HG03108 (cell line): ENCODE measurements at regions not wholly inside any gene's neighbourhood (a gene's known extent, or its start where the extent isn't known, plus 50 kb on each side); places are given as distances from the start of the nearest gene placed in this dataset.

Experiments used
- ATAC-seq: cut with Tn5 transposase; IDR thresholded peaks from one replicate; pipeline ENCODE4 v1.9.1; 2021; ENCODE audit warnings: moderate library complexity; ENCODE audit not compliant: unreplicated experiment

GRCh38 chr2:128903637-128904036 lies 585.0 kb upstream of the HS6ST1 start:
- no peak for ATAC-seq

- ATAC-seq = no peak
Measured at GRCh38 chr2:128911276-128911675, 592.6 kb upstream of the HS6ST1 start.

- no peak for ATAC-seq
Measured at GRCh38 chr2:128914320-128914719, 595.7 kb upstream of the HS6ST1 start.

DNA sequence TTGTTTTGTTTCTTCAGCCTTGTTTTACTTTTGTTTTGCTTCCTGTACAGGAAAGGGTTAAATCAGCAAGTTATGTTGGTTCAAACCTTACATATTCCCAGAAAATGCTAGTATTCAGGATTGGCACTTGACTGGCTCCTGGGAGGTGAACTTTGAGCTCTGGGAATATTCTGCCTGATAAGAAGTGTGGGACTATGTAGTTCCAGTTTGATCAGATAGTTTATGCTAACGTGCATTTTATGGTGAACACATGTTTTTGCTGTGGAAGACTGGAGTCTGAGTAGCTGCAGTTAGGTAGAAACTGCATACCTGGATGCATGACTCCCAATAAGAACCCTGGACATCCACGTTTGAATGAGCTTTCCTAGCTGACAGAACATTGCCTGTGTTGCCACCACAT lies 603.1 kb upstream of the HS6ST1 start:
- no peak for ATAC-seq

DNA sequence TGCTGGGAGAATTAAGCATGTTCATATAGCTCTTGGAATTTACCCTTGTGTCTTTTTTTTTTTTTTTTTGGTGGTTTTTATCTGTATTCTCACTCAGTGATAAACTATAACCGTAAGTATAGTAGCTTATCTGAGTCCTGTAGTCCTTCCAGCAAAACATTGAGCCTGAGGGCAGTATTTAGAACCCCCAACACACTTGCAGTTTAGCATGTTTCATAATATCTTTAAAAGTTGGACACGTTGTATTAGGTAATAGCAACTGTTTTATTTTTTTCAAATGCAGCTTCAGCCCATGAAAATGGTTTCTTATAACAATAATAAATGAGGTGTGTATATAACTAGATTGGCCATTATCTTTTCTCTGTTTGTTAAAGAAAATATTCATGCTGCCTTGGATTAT lies 603.5 kb upstream of the HS6ST1 start:
- no peak for ATAC-seq

DNA sequence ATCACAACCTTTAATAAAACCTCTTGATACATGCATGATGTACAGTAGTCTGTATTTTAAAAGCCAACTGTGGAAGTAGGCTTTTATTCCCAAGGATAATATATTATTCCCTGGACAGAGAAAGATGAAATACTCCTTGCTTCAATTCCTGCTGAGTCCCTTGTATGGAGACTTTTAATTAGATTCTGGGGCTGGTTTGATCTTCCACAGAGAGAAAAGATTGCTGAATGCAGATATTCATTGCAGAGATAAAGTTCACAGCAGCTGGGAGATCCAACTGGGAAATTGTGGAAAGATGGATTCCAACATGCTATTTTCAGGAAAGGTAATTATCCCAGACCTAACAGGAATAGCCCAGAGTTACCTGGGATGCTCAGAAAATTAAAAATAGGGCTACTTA lies 607.0 kb upstream of the HS6ST1 start:
- ATAC-seq = no peak

DNA sequence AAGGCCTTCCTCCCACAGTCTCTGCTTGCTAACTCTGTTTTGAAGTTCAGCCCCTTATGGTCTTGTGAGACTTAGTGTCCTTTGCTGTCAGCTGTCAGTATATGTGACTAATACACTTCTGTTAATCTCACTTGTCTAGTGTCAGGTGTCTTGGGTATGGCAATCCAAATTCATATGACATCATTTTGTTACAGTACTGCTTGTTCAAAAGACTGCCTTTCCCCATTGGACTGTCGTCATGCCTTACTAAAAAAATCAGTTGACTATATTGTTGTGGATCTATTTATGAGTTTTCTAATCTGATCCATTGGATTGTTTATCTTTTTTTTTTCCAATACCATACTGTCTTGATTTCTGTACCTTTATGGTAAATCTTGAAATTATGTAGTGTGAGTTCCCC lies 611.4 kb upstream of the HS6ST1 start:
- no peak for ATAC-seq

DNA sequence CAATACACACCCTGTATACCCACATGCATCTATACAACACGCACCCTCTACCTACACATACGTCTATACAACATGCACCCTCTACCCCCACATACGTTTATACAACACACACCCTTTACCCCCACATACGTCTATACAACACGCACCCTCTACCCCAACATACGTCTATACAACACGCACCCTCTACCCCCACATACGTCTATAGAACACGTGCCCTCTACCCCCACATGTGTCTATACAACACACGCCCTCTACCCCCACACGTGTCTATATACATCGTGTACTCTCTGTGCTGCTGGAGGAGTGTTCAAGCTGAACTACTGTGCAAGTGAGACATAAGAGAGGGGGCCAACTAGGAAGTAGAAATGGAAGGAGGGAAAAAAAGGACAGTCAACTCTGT lies 621.7 kb upstream of the HS6ST1 start:
- ATAC-seq = no peak

- ATAC-seq = no peak
Measured at GRCh38 chr2:128941751-128942150, 623.1 kb upstream of the HS6ST1 start.

GRCh38 chr2:128949360-128949759 lies 630.7 kb upstream of the HS6ST1 start:
- ATAC-seq = no peak

DNA sequence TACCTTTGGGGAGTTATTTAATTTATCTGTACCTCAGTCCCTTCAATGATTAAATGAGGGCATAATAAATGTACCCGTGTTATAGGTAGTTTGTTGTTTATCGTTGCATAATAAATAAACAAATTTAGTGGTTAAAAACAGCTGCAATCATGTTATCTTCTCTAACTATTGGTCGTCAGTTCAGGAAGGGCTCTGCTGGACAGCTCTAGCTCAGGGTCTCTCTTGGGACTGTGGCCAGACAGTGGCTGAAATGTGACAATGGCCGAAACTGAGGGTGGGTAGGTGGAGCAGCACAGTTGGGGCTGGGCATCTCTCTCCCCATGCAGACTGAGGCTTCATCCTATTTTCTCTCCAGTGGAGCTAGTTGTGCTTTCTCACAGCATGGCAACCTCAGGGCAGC lies 632.1 kb upstream of the HS6ST1 start:
- no peak for ATAC-seq

DNA sequence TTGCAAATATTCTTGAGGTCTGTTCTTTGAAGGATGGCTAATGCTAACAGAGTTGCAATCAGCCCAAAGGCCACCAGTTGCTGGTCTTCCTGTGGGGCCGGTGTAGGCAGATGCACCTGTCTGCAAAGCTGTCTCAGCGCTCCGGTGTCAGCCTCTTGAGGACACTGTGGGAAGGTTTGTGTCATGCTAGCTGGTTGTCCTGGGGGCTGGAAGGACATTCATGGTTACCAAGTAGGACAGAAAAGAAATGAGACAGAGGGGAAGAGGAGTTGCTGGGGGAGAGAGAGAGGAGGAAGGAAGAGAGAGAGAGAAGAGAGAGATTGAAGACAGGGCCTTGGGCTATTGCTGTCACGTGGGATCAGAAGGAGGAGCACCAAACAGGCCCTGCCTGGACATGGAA lies 639.6 kb upstream of the HS6ST1 start:
- ATAC-seq = no peak

GRCh38 chr2:128967646-128968045 lies 649.0 kb upstream of the HS6ST1 start:
- no peak for ATAC-seq

- ATAC-seq = no peak
Measured at GRCh38 chr2:128969374-128969773, 650.7 kb upstream of the HS6ST1 start.

DNA sequence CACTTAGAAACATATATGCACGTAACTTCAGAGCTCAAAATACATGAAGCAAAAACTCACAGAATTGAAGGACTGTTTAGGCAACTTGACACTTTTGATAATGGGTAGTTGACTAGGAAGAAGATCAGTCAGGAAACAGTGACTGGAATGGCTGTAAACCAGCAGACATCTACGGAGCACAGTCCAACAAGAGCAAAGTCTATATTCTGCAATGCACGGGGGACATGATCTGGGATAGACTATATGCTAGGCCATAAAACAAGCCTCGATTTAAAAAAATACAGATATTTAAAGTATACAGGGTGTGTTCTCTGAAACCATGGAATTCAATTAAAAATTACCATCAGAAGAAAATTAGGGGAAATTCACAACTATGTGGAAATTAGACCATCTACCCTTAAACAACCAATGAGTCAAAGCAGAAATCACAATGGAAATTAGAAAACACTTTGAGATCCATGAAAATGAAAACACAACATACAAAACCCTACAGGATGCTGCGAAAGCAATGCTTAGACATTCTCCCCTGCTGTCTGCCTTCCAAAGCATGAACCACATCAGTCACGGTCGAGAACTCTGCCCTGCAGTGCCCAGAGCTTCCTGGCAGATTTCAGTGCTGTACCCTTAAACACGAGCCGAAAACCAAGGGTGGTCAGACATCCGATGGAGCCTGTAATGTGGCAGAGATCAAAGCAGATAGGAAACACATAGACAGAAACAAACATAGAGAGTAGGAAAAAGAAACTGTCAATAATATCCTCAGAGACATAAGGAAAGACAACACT lies 651.9 kb upstream of the HS6ST1 start:
- ATAC-seq = no peak

- no peak for ATAC-seq
Measured at GRCh38 chr2:128973566-128973965, 654.9 kb upstream of the HS6ST1 start.

DNA sequence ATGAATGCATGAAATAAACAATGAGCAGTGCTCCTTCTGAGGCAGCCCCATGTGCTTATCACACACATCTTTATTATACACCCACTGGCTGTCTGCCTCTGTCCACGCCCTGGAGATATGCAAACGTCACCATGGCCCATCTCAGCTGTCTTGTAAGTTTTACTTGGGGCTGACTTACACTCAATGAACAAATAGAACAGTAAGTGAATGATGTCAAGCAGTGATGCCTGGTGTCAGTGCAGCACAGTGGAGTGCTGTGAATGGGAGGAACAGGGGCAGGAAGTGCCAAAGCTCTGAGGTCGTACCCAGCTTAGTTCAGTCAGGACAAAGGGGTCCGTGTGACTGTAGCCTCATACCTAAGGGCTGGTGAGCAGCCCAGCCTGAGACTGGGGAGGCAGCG lies 659.5 kb upstream of the HS6ST1 start:
- ATAC-seq = no peak

DNA sequence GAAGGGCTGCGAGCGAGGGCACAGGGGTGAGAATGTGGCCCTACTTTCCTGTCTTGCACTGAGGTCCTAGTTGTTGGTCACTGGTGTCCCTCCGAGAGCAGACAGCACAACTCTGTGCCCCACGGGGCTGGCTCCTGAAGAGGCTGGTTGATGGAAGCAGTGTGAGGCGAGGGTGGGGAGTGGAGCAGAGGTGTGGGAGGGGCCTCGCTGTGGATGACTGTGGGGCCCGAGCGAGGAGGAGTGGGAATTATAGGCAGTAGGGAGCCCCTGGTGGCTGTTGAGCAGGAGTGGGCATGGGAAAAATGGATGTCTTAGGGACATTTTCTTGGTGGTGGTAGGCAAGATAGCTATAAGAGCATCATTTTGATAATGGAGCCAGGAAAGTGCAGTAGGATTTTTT lies 660.5 kb upstream of the HS6ST1 start:
- ATAC-seq = no peak

- no peak for ATAC-seq
Measured at GRCh38 chr2:128980475-128980874, 661.8 kb upstream of the HS6ST1 start.

- no peak for ATAC-seq
Measured at GRCh38 chr2:128981353-128981752, 662.7 kb upstream of the HS6ST1 start.

- ATAC-seq = no peak
Measured at GRCh38 chr2:128982001-128982400, 663.3 kb upstream of the HS6ST1 start.

DNA sequence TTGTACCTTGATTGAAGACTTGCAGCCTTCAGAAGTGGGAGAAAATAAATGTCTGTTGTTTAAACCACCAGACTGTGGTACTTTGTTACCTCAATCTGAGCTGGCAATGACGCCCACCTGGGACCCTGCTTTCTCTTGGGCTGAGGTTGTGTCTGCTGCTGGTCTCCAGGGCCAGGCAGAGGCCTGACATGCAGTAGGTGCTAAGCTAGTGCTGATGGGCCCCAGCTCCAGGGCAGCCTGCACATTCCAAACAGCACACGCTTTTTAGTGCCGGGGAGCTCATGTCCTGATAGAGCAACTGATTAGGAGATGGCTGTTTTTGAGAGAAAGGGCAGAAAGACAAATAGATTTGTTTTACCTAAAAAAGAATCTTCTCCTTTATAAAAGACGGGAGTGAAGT lies 664.0 kb upstream of the HS6ST1 start:
- no peak for ATAC-seq

DNA sequence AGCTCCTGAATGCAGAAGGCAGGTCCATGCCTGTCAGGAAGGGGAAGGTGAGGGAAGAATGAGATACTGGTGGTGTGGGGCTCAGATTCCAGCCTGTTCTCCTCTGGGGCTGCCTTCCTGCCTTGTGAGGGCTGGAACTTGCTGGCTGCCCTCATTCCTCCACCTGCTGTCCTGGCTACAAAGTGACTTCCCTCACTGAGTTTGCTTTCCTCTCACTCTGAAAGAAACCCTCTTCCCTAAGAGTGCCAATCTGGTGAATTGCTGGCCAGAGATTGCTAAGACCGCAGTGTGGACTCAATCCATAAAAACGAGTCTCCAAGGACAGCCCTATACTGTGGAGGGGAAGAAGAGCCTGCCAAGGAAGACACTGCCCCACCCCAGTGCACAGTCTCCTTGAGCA lies 664.4 kb upstream of the HS6ST1 start:
- no peak for ATAC-seq
